ENCODE measurements at regions not wholly inside any gene's neighbourhood (a gene's known extent, or its start where the extent isn't known, plus 50 kb on each side); places are given as distances from the start of the nearest gene placed in this dataset.
"Not testable (repeated sequence)": the region's sequence is repeated elsewhere in the genome, so short reads cannot be mapped to it uniquely, and the experiment has no call there.

- not testable (repeated sequence) for H3K4me3 ChIP-seq (ENCODE audit: low read depth, low read length); H3K36me3 ChIP-seq (ENCODE audit: control insufficient read depth, insufficient read depth, low read length); H3K27me3 ChIP-seq (ENCODE audit: control insufficient read depth, insufficient read depth, low read length); DNase-seq (ENCODE audit: low read depth)
- peak; percentile 99 for FAIRE-seq
Measured at GRCh38 chr3:197459571-197459970, 96.2 kb downstream of the BDH1 start.

DNA sequence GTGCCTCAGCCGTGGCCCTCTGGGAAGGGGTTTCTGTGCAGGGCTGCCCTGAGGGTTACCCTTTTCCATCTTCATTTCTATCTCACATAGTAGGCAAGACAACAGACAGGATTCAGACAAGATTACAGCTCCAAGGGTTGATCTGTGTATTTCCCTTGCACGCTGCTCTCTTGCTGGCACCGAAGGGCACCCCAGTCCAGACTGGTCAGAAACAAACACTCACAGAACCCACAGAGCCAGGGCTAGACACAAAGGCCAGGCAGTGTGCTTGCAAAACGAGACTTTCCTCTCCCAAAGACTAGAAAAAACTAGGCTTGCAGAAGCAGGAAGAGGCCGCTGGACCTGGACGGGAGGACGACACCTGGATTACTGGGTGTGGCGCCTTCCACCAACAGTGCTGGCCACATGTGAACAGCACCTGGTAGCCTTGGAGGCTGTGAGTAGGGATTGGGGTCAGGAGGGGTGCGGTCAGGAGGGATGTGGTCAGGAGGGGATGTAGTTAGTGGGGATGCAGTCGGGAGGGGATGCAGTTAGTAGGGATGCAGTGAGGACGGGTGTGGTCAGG, 96.8 kb downstream of the BDH1 start:
- Histone ChIP-seq H3K27me3 (ENCODE audit: control insufficient read depth, insufficient read depth, low read length) (no peaks in the 10 kb centered on the region), H3K4me3 (ENCODE audit: low read depth, low read length) (no peak overlapping the region), H3K36me3 (ENCODE audit: control insufficient read depth, insufficient read depth, low read length) (no peaks in the 10 kb centered on the region)
- DNase-seq (ENCODE audit: low read depth), result no peak
- no peak for TF ChIP-seq CTCF (IDR thresholded peaks at IDR 0.05; ENCODE audit: insufficient read depth, low read length, severe bottlenecking)
- FAIRE-seq, result no peak

DNA sequence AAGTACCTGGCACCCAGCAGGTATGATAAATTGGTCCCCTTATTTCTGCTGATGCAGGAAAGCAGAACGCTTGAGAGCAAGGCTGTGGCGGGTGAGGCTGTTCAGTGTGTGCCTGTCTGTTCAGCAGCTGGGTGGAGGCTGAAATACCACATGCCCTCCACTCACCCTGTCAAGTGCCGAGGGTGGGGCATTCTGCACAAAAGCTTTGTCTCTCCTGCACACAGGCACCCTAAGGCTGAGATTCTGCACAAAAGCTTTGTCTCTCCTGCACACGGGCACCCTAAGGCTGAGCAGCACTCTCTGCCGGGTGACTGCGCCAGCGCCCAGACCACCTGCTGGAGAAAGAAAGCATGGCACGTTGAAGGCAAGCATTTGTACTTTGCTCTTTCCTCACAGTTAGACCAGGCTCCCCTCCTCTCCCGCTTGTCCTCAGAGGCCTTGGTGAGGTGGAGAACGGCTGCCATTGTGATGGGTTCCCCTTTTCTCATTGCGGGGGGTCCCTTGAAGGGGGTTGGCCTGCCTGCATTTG, 97.5 kb downstream of the BDH1 start:
- FAIRE-seq, result no peak
- peak; percentile 74 for TF ChIP-seq CTCF (IDR thresholded peaks at IDR 0.05; ENCODE audit: insufficient read depth, low read length, severe bottlenecking)
- DNase-seq (ENCODE audit: low read depth), result peak; percentile 33
- H3K27me3 ChIP-seq (ENCODE audit: control insufficient read depth, insufficient read depth, low read length), result no peaks in the 10 kb centered on the region
- no peaks in the 10 kb centered on the region for H3K36me3 ChIP-seq (ENCODE audit: control insufficient read depth, insufficient read depth, low read length)
- no peak overlapping the region for H3K4me3 ChIP-seq (ENCODE audit: low read depth, low read length)

DNA sequence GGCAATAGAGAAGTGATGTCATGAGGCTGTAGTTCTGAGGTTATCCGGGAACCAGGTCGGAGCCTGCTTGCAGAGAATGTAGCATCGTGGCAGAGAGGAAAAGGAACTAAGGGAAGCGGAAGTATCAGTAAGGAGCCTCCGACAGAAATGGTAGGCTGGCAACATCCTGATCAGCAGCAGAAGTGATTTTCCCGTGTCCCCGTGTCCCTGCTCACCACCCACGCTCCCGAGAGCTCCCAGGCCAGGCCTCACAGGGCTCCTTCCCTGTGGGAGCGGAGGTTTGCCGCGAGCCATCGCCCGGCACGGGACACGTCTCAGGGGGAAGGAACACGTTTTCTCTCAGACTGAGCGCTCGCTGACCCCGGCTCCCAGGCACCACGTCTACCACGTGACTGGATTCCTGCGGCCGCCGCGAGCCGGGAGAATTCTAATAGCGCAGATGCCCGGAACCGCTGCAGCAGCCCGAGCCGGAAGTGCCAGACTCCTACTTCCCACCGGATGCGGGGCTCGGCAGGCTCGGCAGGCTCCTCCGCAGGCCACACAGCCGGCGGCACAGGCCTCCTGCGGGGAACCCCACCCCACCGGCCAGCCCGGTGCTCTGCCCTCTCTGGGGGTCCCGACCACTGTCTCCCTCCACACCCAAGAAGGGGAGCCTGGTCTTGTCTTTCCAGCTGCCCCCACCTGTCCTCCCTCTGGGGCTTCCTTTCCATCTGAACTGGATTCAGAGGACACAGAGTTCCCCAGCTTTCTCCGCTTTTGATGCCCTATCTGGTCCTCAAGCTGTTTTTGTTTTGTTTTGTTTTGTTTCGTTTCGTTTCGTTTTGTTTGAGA, 99.3 kb downstream of the BDH1 start:
- FAIRE-seq (no peak), DNase-seq (ENCODE audit: low read depth) (peak; percentile 58)
- no peaks in the 10 kb centered on the region for H3K36me3 ChIP-seq (ENCODE audit: control insufficient read depth, insufficient read depth, low read length)
- H3K27me3 ChIP-seq (ENCODE audit: control insufficient read depth, insufficient read depth, low read length), result no peaks in the 10 kb centered on the region
- no peak for TF ChIP-seq CTCF (IDR thresholded peaks at IDR 0.05; ENCODE audit: insufficient read depth, low read length, severe bottlenecking)
- H3K4me3 ChIP-seq (ENCODE audit: low read depth, low read length), result peak overlapping the region; percentile 35

GRCh38 chr3:197454841-197455240, 100.9 kb downstream of the BDH1 start:
- H3K36me3 ChIP-seq (ENCODE audit: control insufficient read depth, insufficient read depth, low read length); H3K27me3 ChIP-seq (ENCODE audit: control insufficient read depth, insufficient read depth, low read length); DNase-seq (ENCODE audit: low read depth); H3K4me3 ChIP-seq (ENCODE audit: low read depth, low read length); FAIRE-seq: not testable (repeated sequence)

- no peaks in the 10 kb centered on the region for H3K36me3 ChIP-seq (ENCODE audit: control insufficient read depth, insufficient read depth, low read length)
- DNase-seq (ENCODE audit: low read depth) (peak; percentile 30), FAIRE-seq (no peak)
- no peaks in the 10 kb centered on the region for H3K27me3 ChIP-seq (ENCODE audit: control insufficient read depth, insufficient read depth, low read length)
- TF ChIP-seq CTCF (IDR thresholded peaks at IDR 0.05; ENCODE audit: insufficient read depth, low read length, severe bottlenecking), result peak; percentile 43
- no peak overlapping the region for H3K4me3 ChIP-seq (ENCODE audit: low read depth, low read length)
Measured at GRCh38 chr3:197454014-197454413, 101.8 kb downstream of the BDH1 start.

Data from bronchial epithelial cell (primary cell).